ENCODE measurements at regions not wholly inside any gene's neighbourhood (a gene's known extent, or its start where the extent isn't known, plus 50 kb on each side); places are given as distances from the start of the nearest gene placed in this dataset.

- Histone ChIP-seq H3K4me1 (ENCODE audit: low read depth, poor library complexity, severe bottlenecking) (peaks cover 8% of the 10 kb centered on the region), H3K4me3 (IDR thresholded peaks at IDR 0.05; ENCODE audit: insufficient read depth, low read depth, low read length) (no peak overlapping the region), H4K20me1 (ENCODE audit: insufficient read depth) (no peaks in the 10 kb centered on the region), H2AFZ (ENCODE audit: low read depth) (no peak overlapping the region), H3K9ac (no peak overlapping the region), H3K36me3 (ENCODE audit: insufficient read depth) (no peaks in the 10 kb centered on the region), H3K79me2 (ENCODE audit: insufficient read depth, low read depth) (no peaks in the 10 kb centered on the region), H3K27ac (no peak overlapping the region), H3K4me2 (no peak overlapping the region), H3K27me3 (ENCODE audit: insufficient read depth, low read depth) (no peaks in the 10 kb centered on the region)
- no peak for TF ChIP-seq CTCF (conservative IDR thresholded peaks at IDR 0.05; ENCODE audit: low read depth, low read length)
These were observed 122.2 kb downstream of the NPY start for GRCh38 chr7:24406053-24406788.

DNA sequence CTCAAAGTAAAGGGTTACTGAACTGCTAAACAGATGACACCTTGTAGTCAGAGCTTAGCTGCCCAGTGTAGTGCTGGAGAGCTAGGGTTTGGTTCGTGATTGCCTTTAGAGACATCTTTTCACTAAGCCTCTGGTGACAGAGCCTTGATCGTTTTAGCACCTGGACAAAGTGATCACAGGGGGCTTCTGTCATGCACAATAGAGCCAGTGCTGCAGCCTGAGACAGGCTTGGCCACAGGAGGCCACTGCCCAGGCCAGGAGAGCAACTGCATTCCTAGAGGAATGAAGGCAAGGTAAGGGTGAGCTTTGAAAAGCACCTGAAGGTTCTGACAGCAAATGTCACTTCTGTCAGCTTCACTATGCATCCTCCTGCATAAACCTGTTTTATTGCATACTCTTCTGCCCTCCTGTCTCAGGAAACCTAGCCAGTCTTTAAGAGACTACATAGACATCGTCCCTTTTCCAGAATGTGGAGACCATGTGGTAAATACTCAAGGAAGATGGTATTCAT is 122.9 kb downstream of the NPY start:
- Histone ChIP-seq H3K9ac (no peak overlapping the region), H3K27me3 (ENCODE audit: insufficient read depth, low read depth) (no peaks in the 10 kb centered on the region), H3K4me2 (no peak overlapping the region), H3K27ac (no peak overlapping the region), H3K4me3 (IDR thresholded peaks at IDR 0.05; ENCODE audit: insufficient read depth, low read depth, low read length) (no peak overlapping the region), H3K36me3 (ENCODE audit: insufficient read depth) (no peaks in the 10 kb centered on the region), H3K4me1 (ENCODE audit: low read depth, poor library complexity, severe bottlenecking) (peaks cover 8% of the 10 kb centered on the region), H4K20me1 (ENCODE audit: insufficient read depth) (no peaks in the 10 kb centered on the region), H3K79me2 (ENCODE audit: insufficient read depth, low read depth) (no peaks in the 10 kb centered on the region), H2AFZ (ENCODE audit: low read depth) (no peak overlapping the region)
- TF ChIP-seq CTCF (conservative IDR thresholded peaks at IDR 0.05; ENCODE audit: low read depth, low read length): no peak

GRCh38 chr7:24407965-24408364 is 124.0 kb downstream of the NPY start:
- no peaks in the 10 kb centered on the region for H4K20me1 ChIP-seq (ENCODE audit: insufficient read depth)
- no peak overlapping the region for H2AFZ ChIP-seq (ENCODE audit: low read depth)
- no peaks in the 10 kb centered on the region for H3K4me1 ChIP-seq (ENCODE audit: low read depth, poor library complexity, severe bottlenecking)
- H3K27me3 ChIP-seq (ENCODE audit: insufficient read depth, low read depth): no peaks in the 10 kb centered on the region
- no peaks in the 10 kb centered on the region for H3K79me2 ChIP-seq (ENCODE audit: insufficient read depth, low read depth)
- no peak overlapping the region for H3K27ac ChIP-seq
- H3K36me3 ChIP-seq (ENCODE audit: insufficient read depth): no peaks in the 10 kb centered on the region
- no peak for TF ChIP-seq CTCF (conservative IDR thresholded peaks at IDR 0.05; ENCODE audit: low read depth, low read length)
- no peak overlapping the region for H3K9ac ChIP-seq
- H3K4me2 ChIP-seq: no peak overlapping the region
- H3K4me3 ChIP-seq (IDR thresholded peaks at IDR 0.05; ENCODE audit: insufficient read depth, low read depth, low read length): no peak overlapping the region

GRCh38 chr7:24408798-24409430 is 124.9 kb downstream of the NPY start:
- H3K36me3 ChIP-seq (ENCODE audit: insufficient read depth): no peaks in the 10 kb centered on the region
- no peak overlapping the region for H3K4me3 ChIP-seq (IDR thresholded peaks at IDR 0.05; ENCODE audit: insufficient read depth, low read depth, low read length)
- H3K4me1 ChIP-seq (ENCODE audit: low read depth, poor library complexity, severe bottlenecking): no peaks in the 10 kb centered on the region
- no peak overlapping the region for H2AFZ ChIP-seq (ENCODE audit: low read depth)
- H4K20me1 ChIP-seq (ENCODE audit: insufficient read depth): no peaks in the 10 kb centered on the region
- H3K9ac ChIP-seq: no peak overlapping the region
- TF ChIP-seq CTCF (conservative IDR thresholded peaks at IDR 0.05; ENCODE audit: low read depth, low read length): no peak
- H3K4me2 ChIP-seq: no peak overlapping the region
- no peak overlapping the region for H3K27ac ChIP-seq
- H3K79me2 ChIP-seq (ENCODE audit: insufficient read depth, low read depth): no peaks in the 10 kb centered on the region
- H3K27me3 ChIP-seq (ENCODE audit: insufficient read depth, low read depth): no peaks in the 10 kb centered on the region

All from KMS-11 (cell line).